ENCODE measurements at regions not wholly inside any gene's neighbourhood (a gene's known extent, or its start where the extent isn't known, plus 50 kb on each side); places are given as distances from the start of the nearest gene placed in this dataset.

DNA sequence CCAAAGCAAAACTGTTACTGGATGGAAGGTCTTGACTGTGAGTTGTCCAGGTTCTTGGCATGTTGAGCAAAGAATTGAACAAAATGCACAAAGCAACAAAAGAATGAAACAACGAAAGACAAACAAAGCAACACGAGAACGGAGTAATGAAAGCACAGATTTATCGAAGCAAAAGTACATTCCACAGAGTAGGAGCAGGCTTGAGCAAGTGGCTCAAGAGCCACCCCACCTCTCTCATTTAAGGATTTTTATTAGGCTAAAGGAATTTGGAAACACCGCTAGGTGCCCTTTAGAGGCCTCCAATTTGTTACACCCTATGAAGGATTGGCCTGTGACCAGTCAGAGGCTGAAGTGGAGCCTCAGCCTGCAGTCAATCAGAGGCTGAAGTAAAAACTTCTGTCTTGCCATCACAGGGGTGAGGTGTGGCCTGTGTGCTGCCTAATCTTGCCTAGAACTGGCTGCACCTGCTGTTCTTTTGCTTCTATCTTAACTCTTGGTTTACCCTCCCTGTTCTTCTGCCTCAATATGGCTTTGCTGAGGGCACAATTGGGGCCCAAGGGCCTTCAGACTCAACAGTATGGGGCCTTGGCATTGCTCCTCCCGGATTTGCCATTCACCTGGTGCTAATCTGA is 59.4 kb upstream of the FTH1 start:
- no peak overlapping the region for H3K27ac ChIP-seq
- TF ChIP-seq, protein P1, sequence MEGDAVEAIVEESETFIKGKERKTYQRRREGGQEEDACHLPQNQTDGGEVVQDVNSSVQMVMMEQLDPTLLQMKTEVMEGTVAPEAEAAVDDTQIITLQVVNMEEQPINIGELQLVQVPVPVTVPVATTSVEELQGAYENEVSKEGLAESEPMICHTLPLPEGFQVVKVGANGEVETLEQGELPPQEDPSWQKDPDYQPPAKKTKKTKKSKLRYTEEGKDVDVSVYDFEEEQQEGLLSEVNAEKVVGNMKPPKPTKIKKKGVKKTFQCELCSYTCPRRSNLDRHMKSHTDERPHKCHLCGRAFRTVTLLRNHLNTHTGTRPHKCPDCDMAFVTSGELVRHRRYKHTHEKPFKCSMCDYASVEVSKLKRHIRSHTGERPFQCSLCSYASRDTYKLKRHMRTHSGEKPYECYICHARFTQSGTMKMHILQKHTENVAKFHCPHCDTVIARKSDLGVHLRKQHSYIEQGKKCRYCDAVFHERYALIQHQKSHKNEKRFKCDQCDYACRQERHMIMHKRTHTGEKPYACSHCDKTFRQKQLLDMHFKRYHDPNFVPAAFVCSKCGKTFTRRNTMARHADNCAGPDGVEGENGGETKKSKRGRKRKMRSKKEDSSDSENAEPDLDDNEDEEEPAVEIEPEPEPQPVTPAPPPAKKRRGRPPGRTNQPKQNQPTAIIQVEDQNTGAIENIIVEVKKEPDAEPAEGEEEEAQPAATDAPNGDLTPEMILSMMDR (conservative IDR thresholded peaks at IDR 0.05) = no peak
- TF ChIP-seq ZFX (IDR thresholded peaks at IDR 0.05) = no peak

DNA sequence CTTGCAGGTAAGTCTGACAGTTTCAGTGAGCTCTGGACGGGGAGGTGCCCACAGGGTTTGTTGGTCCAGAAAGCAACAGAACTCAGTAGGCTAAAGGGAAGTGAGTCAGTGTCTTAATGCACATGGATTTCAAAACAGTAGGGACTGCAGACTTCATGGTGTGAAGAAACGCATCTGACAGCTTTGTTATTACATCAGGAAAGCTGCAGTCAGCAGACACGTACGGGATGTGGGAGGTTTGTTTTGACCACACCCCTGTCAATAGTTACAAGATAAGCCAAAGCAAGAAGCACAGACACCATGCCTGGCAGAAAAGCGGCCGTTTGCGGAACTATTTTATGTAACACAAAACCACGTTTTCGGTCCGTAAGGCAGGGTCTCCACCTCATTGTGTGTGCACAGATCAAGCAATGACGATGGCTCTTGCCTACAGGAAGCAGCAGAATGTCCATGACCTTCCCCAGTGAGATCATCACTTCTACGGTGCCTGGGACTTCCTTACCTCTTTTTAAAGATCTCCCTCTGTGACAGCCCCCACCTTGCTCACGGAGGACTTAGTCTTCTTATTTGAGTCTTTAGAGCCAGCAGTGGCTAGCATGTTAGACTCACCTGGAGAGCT is 58.2 kb upstream of the FTH1 start:
- no peak for TF ChIP-seq ZFX (IDR thresholded peaks at IDR 0.05)
- TF ChIP-seq, protein P1 (conservative IDR thresholded peaks at IDR 0.05) = no peak
- no peak overlapping the region for H3K27ac ChIP-seq

GRCh38 chr11:62024936-62025486 is 57.6 kb upstream of the FTH1 start:
- TF ChIP-seq ZFX (IDR thresholded peaks at IDR 0.05) = no peak
- TF ChIP-seq, protein P1 (conservative IDR thresholded peaks at IDR 0.05) = no peak
- H3K27ac ChIP-seq = no peak overlapping the region

DNA sequence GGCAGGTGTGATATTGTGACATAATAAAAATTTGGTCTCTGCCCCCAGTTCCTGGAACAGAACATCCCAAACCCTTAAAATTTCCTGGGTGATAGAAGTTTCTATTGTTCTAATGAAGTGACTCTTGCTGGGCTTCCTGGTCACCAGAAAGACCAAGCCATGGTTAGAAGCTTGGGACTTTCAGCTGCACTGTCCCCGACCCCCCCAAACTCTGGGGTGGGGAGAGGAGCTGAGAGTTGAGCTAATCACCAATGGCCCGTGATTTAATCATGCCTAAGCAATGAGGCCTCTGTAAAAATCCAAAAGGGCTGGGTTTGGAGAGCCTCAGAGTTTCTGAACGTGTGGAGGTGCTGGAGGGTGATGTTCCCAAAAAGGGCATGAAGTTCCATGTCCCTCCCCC is 54.8 kb upstream of the FTH1 start:
- no peak for TF ChIP-seq ZFX (IDR thresholded peaks at IDR 0.05)
- TF ChIP-seq, protein P1 (conservative IDR thresholded peaks at IDR 0.05) = no peak
- H3K27ac ChIP-seq = no peak overlapping the region

GRCh38 chr11:62020661-62021060 is 53.2 kb upstream of the FTH1 start:
- TF ChIP-seq, protein P1 (conservative IDR thresholded peaks at IDR 0.05) = no peak
- TF ChIP-seq ZFX (IDR thresholded peaks at IDR 0.05) = no peak
- no peak overlapping the region for H3K27ac ChIP-seq

DNA sequence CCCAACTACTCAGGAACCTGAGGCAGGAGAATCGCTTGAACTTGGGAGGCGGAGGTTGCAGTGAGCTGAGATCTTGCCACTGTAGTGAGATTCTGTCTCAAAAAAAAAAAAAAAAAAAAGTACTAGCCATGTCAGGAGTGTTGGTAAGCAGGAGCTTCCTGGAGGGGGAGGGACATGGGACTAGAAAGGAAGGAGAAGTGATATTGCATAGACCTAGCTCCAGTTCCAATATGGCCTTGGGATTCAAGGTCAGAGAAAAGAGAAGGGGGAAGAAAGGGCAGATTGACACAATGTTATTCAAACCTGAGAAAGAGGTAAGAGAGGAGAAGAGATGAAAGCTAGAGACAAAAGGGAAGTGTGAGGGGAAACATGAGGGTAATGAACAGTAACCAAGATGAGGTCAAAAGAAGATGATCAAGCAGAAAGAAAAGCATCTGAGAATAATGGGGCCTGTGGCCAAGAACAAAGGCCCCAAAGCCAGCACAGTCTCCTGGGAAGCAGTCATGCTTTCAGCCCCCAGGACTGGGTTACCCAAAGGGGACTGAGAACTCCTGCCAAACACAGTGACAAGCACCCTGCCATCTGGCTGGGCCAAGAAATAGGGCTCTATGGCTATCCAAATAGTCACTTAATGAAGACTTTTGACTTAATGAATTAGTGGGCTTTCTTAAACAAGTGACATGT is 51.7 kb upstream of the FTH1 start:
- TF ChIP-seq, protein P1 (conservative IDR thresholded peaks at IDR 0.05) = no peak
- no peak for TF ChIP-seq ZFX (IDR thresholded peaks at IDR 0.05)
- no peak overlapping the region for H3K27ac ChIP-seq

Measured in C4-2B (cell line).